NCI-H82 treated with DMSO at 0.1 percent for 48 hours (cell line): ENCODE measurements at regions not wholly inside any gene's neighbourhood (a gene's known extent, or its start where the extent isn't known, plus 50 kb on each side); places are given as distances from the start of the nearest gene placed in this dataset.

Experiments
- DNase-seq: peaks from one replicate; lab custom pipeline; 2025; ENCODE audit not compliant: unreplicated experiment; lab: John Stamatoyannopoulos, UW

DNA sequence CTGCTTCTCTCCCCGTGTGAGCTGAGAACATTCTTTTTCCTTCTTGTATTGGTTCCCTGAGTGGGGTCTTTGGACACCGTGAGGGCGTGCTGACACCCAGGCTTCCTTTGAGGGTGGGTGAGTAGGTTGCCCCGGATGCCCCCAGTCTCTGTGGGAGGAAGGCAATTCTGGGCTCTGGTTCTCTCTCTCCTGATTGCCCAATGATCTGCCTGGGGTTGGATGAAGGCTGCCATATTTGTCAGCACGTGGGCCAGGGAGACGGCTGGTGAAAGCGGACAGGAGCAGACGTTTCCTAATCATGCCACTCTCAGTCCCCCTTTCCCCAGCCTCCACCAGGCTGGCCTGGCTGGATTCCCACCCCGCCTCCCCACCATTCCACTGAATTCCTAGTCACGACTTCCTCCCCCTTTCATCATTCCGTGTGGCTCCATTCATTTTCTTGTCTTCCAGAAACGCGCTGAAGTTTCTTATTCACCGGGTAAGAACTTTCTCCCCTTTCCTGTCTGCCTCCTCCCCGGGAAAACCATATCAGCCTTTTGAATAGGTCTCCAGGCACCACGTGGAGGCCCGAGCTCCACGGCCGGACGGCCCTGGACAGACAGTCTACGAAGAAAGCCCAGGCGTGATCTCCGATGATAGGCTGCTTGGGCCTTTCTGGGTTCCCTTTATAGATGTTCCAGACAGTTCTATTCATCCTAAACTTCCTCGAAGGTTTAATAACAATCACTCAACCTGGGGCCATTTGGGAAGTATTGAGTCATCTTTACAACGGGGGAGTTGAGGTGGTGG is 98.7 kb upstream of the NPTX2 start:
- DNase-seq = no peak

GRCh38 chr7:98515201-98515600 is 101.9 kb upstream of the NPTX2 start:
- no peak for DNase-seq

DNA sequence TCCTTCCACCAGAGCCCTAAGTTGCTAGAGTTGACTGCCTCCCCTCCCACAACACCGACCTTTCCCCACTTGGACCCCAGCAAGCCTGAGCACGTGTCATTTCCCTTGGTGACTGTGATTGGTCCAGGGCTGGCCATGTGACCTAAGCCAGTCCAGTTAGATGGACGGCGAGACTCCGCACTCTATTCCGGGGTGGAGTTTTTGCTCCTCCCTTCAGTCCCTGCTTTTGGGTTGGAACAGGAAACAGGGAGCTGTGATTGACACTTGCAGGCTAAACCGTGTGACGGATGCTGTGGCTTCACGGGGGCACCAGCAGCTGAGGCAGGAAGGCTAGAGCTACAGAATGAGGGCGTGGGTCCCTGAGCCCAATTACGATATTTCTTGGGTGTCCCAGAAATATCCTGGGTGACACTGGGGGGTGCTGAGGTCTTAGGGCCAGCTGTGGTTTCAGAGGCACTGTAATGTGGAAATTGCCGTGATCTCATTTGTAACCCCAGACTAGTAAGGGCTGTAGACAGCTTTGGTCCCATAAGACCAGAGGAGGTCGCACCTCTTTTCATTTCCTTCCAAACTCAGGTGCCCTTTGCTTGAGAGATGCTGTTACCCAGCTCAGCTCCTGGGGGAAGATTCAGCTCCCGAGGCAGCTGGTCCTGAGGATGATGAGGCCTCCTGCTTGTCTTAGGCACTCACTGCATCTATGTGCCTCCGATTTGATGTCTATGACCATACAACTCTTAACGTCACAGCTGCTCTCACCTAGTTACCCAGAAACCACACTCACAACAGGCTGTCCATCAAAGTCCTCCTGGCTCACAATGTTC is 102.7 kb upstream of the NPTX2 start:
- no peak for DNase-seq

DNA sequence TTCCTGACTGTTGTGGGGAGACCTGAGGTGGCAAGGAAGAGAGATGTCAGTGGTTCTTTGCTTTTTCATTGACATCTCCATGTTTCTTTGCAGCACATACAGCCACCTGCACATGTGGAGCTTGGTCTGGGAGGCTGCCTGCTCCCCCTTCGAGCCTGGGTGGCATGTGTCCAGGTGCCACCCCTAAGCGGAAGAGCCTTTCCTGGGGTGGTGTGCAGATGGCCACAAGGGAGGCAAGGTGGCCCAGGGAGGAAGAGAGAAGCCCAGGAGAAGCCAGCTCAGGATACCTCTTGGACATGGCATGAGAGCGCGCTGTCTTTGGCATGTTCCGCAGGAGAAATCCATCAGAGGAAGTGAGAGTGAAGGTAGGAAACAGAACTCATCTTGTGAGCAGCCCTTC is 105.9 kb upstream of the NPTX2 start:
- DNase-seq = no peak

- DNase-seq = no peak
These were observed 107.2 kb upstream of the NPTX2 start for GRCh38 chr7:98509836-98510235.

DNA sequence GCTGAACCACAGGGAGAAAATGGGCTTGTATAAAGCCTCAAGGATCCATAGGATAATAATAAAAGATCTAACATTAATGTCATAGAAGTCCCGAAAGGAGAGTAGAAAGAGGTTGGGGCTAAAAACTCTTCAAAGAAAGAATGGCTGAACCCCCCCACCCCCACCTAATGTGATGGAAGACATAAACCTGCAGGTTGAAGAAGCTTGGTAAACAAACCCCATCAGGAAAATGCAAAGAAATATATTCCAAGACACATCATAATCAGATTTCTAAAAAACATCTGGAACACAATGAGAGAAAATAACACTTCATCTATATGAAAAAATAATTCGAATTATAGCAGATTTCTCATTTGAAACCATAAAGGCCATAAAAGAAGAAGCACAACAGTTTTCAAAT is 105.6 kb upstream of the BAIAP2L1 start:
- DNase-seq = no peak

GRCh38 chr7:98500764-98501163 is 99.9 kb upstream of the BAIAP2L1 start:
- DNase-seq = no peak

- DNase-seq = no peak
These were observed 95.7 kb upstream of the BAIAP2L1 start for GRCh38 chr7:98496618-98497017.

GRCh38 chr7:98495200-98495955 is 94.5 kb upstream of the BAIAP2L1 start:
- DNase-seq = no peak

DNA sequence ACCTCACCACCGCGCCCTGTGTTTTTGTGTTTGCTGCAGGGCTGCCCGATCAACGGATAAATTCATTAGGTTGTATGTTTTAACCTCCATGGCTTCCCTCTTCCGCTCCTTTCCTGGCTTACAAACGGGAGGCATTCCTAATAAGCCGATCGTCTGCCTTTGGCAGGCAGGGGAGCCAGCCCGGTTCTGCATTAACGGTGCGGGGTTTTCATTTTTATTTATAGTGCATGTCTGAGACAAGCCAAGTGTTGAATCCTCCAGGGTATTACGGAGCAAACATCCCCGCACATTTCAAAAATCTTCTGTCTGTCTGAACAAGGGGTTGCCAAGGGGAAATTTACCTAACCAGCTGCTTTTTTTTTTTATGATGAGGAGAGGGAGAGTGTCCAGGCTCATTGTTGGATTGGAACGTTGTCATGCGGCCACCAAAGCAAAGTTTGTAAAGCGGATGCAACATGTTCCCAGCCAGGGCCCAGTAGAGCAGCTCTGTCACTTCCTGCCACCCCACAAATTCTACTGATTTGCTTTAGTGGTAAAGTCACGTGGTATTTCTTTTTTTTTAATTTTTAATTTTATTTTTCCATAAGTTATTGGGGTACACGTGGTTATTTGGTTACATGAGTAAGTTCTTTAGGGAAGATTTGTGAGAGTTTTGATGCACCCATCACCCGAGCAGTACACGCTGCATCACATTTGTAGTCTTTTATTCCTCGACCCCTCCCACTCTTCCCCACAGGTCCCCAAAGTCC is 92.3 kb upstream of the BAIAP2L1 start:
- no peak for DNase-seq

GRCh38 chr7:98488167-98488566 is 87.3 kb upstream of the BAIAP2L1 start:
- DNase-seq = no peak

GRCh38 chr7:98483964-98484545 is 83.2 kb upstream of the BAIAP2L1 start:
- DNase-seq = no peak

DNA sequence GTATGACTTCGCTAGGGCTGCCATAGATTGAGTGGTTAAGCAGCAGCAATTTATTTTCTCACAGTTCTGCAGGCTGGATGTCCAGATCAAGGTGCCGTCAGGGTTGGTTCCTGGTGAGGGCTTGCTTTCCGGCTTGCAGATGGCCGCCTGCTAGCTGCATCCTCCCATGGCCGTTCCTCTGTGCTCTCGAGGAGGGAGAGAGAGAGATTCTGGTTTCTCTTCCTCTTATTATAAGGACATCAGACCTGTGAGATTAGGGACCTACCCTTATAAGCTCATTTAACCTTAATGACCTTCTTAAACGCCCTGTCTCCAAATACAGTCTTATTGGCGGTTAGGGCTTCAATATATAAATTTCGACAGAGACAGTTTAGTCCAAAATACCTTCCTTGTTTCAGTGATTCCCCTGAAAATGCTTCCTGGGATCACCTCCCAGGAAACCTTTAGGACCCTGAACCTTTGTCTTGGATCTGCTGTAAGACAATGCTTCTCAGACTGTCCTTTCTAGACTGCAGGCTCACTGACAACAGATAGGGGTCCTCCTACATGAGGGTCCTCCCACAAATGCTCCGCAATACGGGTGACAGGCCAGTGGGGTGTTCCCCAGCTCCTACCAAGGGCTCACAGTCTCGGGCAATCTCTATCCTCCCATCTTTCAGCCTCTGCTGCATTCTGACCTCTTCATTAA is 82.5 kb upstream of the BAIAP2L1 start:
- DNase-seq = no peak

- DNase-seq = no peak
These were observed 78.4 kb upstream of the BAIAP2L1 start for GRCh38 chr7:98479318-98479717.

GRCh38 chr7:98475352-98475751 is 74.5 kb upstream of the BAIAP2L1 start:
- DNase-seq = no peak

DNA sequence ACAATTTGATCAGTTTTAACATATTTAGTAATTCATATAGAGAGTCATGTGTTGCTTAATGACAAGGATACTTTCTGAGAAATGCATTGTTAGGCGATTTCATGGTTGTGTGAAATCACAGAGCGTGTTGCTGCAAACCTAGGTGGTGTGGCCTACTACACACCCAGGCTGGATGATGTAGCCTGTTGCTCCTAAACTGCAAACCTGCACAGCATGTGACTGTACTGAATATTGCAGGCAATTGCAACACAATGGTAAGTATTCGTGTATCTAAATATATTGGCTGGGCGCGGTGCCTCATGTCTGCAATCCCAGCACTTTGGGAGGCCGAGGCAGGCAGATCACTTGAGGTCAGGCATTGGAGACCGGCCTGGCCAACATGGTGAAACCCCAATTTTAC is 73.7 kb upstream of the BAIAP2L1 start:
- no peak for DNase-seq

- peak; percentile 69 for DNase-seq
These were observed 71.6 kb upstream of the BAIAP2L1 start for GRCh38 chr7:98472521-98472954.

DNA sequence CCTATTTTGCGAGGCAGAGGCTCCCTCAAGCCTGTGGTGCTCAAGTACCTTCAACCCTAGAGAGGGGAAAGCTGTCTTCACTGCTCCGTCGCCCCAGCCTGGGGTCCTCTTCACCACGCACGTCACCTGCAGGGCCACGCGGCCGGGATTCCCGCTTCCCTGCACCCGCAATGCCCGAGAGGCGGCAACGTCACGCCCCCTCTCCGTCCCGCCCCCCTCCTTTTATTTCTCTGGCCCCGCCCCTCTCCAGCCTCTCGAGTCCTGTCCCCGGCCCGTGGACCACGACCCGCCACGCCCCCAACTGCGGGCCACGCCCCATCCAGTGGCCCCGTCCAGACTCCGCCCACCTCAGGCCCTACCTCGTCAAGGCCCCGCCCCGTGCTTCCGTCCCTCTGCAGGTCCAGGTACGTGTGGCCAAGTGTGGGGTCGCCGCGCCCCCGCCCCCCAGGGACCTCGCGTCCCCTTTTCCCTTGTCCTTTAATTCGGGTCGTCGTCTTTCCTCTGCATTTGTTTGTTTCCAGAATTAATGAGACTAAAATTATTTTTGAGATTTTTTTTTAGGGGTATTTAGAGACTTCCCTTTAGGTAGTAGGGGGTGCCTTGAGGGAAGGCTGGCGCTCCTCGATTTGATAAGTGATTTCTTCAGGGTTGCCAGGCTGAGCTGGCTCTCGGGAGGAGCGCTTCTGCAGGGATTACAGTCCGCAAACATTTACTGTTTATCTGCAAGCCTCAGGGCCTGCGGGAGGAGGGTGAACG is 69.8 kb upstream of the BAIAP2L1 start:
- no peak for DNase-seq

DNA sequence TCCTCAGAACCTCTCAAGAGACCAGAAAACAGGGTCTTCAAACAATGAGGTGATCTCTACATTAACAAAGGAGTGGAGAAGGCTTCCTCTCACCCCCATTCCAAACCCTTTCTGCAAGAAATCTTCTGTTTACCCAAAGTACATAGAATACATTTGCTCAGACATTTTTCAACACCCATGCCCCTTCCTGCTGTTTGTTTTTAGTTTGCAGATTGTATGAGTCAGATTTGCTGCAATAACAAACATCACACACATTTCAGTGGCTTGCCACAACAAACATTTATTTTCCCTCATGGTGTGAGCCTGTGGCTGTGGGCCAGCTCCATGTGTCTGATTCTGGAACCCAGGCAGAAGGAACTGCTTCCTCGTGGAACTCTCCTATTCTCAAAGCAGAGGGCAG is 68.2 kb upstream of the BAIAP2L1 start:
- DNase-seq = no peak
